SK-N-MC (cell line): ENCODE measurements at regions not wholly inside any gene's neighbourhood (a gene's known extent, or its start where the extent isn't known, plus 50 kb on each side); places are given as distances from the start of the nearest gene placed in this dataset.

Experiments used
- EZH2 ChIP-seq: fragments of 200-600 bp; sonication (generic); IDR thresholded peaks from one replicate; pipeline ENCODE4 v1.6.1; 2017; ENCODE audit warnings: antibody characterized with exemption
- POLR2AphosphoS5 ChIP-seq: IDR thresholded peaks from 2 replicates; pipeline ENCODE4 v1.6.1; 2012; ENCODE audit warnings: mild to moderate bottlenecking, low read depth, low read length, borderline replicate concordance

- TF ChIP-seq POLR2AphosphoS5 (no peak), EZH2 (no peak)
Measured at GRCh38 chr18:70384181-70384790, 95.4 kb downstream of the SOCS6 start.
